Ammon's horn (tissue), 1 donor: ENCODE measurements at regions not wholly inside any gene's neighbourhood (a gene's known extent, or its start where the extent isn't known, plus 50 kb on each side); places are given as distances from the start of the nearest gene placed in this dataset.

Experiments used
- DNase-seq: peaks from one replicate; pipeline ENCODE4 v3.0.0-alpha.2; 2016; ENCODE audit warnings: low spot score

- DNase-seq = no peak
Measured at GRCh38 chr13:106433066-106433465, 102.4 kb downstream of the EFNB2 start.

DNA sequence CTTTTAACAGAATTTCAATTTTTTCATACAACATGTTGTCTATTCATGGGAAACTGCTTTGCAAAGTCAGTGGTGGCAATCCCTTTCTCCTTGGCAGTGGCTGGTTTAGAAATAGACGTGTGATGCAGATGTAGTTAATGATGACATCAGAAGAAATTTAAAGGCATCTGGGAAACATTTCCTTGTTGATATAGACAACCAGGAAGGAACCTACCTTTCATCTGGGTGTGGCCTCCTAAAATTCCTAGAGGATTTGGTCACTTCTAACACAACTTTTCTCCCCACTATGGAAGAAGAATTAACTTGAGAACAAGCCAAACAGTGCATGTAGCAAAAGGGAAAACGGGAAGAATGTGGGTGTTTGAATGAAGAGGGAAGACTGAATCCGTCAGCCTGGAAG is 102.8 kb downstream of the EFNB2 start:
- no peak for DNase-seq

DNA sequence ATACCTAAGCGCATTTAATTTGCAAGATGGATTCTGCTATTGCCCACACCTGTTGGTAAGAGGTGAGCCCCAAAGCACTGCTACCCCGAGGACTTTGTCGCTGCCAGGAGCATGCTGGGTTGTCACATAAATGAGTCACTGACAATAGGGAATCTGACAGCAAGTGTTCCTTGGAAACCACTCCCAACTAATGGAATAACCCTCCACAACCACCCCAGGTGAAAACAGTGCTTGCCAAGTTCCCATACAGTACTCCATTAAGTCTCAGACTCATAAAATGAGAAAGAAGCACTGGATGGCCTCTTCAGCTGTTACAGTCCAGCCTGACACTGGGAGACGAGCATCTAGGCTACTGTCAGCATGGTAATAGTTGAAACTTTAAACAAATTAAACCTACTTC is 108.6 kb downstream of the EFNB2 start:
- DNase-seq = no peak

- no peak for DNase-seq
Measured at GRCh38 chr13:106425661-106426060, 109.8 kb downstream of the EFNB2 start.

GRCh38 chr13:106424805-106425204 is 110.7 kb downstream of the EFNB2 start:
- DNase-seq = no peak

GRCh38 chr13:106423530-106423929 is 111.9 kb downstream of the EFNB2 start:
- no peak for DNase-seq

DNA sequence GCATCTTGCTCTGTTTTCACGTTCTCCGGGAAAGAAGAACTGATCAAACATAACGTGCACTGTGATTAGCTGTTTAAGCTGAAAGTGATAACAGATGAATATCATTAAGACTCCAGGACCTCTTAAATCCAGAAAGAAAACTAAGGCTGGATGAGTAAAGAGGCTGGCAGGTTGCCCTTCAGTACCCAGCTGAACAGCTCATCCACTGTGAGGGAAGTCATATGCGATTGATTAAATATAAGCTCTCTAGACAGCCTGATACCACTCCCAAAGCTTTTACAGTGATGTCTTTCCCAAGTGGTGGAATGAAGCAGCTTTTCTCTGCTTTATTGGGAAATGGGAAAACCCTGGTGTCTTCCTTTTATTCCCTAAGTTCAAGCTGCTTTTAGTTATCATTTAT is 116.9 kb downstream of the EFNB2 start:
- DNase-seq = peak; percentile 12

DNA sequence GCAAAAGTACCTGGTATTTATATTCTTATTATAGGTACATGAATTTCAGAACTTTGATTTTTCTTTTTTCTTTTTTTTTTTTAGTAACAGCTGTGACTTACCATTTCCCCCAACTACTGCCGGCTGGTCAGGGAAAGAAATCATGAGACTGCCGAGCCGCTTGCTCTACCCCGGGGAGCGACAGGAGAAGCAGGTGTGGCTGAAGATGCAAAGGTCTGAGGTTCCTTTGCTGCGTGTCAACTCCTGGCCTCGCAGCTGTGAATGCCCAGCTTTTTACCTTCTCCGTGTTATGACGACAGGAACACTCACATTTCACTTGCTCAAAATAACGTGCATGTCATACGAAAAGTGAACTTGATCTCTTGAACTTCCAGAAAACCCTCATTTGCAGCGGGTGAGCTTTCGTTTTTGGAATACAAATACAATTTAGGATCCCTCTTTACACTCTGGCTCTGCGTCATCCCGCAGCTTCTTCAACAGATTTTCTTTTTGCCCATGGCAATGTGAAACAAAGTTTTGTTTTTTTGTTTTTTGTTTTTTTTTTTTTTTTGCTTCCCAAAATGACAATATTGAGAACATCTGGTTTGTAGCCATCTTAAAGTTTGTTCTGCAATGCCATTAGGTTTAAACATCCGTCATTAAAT is 117.9 kb downstream of the EFNB2 start:
- DNase-seq = no peak

DNA sequence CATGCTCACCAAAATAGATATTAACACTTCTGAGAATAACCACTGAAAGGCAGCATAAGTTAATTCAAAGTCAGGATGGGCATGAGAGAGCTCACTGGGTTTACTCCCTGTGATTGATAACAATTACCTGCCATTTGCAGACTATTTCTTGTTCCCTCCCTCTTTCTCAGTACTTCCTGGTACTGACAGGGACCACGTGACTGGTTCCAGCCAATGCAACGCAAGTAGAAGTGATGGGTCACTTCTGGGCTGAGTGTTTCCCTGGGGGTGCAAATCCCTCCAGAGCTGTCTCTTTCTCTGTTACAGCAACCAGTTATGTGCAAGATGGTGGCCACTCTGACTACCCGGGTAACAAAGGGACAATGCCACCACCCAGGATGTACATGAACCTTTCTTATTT is 118.8 kb downstream of the EFNB2 start:
- DNase-seq = no peak

DNA sequence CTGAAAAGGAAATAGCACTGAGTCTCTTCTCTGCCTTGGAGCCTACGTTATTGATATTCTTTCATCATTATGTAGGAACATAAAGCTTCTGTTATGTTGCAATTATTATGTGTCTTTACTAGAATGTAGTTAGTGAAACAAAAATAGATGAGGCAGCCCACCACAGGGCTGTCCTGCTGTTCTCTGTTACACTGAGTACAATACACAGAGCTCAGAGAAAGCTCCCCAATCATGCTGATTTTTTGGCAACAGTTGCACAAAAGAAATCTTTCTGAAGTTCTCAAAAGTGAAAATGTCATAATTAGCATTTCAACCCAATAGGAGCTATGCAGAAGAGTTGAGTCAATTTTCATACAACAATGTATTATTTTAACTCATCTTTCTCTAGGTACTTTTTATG is 119.5 kb downstream of the EFNB2 start:
- DNase-seq = peak; percentile 62

GRCh38 chr13:106415442-106415841 is 120.0 kb downstream of the EFNB2 start:
- no peak for DNase-seq

- no peak for DNase-seq
Measured at GRCh38 chr13:106407338-106407737, 128.1 kb downstream of the EFNB2 start.

- no peak for DNase-seq
Measured at GRCh38 chr13:106405731-106406130, 129.7 kb downstream of the EFNB2 start.

- no peak for DNase-seq
Measured at GRCh38 chr13:106403280-106403679, 132.2 kb downstream of the EFNB2 start.

DNA sequence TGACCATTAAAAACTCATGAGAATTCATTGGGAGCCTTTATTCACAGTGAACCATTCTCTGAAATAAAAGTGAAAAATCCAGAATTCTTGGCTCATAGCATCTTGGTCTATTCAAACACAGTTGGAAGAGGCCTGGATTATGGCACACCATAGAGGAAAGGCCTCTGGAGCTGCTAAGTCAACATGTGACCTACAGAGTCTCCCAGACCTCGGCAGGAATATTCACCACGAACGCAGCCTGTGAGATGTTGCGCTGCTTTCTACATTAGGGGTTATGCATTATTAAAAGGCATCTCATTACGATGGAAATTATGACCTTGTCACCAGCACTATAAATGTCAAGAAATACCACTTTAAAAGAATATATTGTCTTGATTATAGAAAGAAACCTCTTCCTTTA is 132.6 kb downstream of the EFNB2 start:
- no peak for DNase-seq

DNA sequence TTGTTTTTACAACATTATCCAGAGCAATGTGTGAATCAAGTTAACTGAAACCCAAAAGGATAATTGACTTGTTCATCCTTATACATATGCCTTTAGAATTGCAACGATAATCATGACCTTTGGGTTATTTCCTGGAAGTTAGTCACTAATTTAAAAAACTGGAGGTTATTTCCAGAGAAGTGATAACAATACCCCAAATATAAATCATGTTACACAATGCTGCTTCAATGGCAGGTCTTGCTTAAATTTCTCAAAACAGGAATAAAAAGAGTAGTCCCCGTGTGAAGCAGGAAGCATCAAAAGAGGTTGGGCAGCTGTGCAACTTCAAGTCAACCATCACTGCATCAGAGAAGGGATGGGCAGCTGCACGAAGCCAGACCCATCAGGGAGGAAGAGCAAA is 134.4 kb downstream of the EFNB2 start:
- DNase-seq = no peak

DNA sequence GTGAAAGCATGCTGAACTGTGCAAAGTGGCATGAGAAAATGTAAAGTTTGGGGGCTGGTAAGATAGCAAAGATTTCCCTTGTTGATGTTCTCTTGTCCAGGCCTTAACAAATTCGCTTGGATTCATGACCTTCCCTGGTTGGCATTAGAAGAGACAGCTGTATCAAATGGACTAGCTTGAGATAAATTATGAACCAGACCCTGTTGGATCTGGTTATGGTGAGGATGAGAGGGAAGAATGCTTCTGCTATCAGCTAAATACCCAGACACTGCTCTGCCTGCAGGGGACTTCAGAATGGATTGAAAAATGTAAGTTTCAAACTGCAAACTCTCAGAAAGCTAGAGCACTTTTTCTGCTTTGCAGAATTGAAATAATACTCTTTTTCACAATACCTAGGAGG is 135.2 kb downstream of the EFNB2 start:
- DNase-seq = no peak

DNA sequence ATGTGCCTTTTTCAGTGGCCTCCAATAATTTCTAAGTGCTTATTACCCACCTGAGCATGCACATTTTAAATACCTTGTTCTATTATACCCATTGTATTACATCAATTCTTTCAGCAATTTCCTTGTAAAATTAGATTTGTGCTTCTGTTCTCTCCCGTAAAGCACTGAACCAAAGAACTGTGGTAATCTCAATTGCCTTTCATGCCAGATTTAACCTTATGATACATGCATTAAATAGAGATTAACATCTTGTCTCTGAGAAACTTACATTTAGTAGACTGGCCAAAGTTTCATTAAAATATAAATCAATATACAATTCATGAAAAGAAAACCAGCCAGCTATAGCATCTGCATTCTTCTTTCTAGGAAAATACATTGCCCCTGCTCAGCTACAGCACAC is 137.2 kb downstream of the EFNB2 start:
- DNase-seq = no peak

GRCh38 chr13:106393776-106394175 is 141.7 kb downstream of the EFNB2 start:
- no peak for DNase-seq

DNA sequence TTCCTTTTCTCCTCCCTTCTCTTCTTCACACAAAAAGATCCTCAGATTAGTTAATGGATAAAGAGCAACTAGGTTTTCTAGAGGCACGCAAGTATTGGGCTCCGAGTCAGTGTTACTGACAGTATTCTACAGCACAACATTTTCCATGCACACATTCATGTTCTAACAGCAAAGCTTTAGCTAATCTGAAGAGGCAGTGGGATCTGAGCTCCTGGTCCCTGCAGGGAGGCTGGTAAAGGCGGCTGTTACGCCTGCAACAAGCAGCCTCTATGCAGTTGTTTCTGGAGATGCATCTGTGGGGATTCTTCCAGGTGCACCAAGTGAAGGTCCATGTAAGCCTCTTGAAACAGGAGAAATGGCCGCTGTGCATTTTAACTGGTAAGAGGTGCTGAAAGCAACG is 143.8 kb downstream of the EFNB2 start:
- no peak for DNase-seq

- no peak for DNase-seq
Measured at GRCh38 chr13:106391271-106391670, 144.2 kb downstream of the EFNB2 start.

- no peak for DNase-seq
Measured at GRCh38 chr13:106390367-106390766, 145.1 kb downstream of the EFNB2 start.

DNA sequence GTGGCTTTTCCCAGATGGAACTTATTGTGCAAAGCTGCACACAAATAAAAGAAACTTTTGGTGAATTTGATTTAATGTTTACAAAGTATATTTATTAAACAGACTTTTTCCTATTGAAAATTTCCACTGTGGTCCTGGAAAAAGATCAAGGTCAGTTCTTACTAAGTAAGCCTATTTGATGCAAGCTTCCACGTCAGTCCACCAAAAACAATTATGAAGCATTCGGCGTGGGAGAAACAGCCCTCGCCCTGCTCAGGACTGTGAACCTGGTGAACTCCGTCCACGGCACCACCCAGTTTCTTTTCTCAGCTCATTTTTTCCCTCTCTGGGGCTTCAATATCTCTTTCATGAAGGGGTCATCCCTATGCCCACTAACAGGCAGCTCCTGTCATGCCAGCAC is 149.8 kb downstream of the EFNB2 start:
- no peak for DNase-seq

DNA sequence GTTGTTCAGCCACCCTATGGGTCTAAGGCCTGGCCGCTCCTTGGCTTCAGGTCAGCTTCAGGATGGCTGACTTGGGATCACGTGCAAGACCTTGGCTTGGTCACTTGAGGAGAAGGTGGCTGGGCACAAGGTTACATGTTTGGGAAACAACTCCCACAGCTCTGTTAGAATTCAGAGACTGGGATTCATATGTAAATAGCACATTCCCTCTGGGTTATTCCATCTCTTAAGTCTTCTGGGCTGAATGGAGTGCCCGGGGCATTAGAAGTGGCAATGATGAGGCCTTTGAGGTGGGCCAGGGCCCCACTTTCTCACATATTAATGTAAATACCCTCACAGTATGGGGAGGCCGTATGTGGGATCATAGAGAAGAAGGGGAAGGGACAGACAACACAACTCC is 150.9 kb downstream of the EFNB2 start:
- DNase-seq = no peak

- DNase-seq = no peak
Measured at GRCh38 chr13:106383791-106384190, 151.7 kb downstream of the EFNB2 start.
